ENCODE measurements at regions not wholly inside any gene's neighbourhood (a gene's known extent, or its start where the extent isn't known, plus 50 kb on each side); places are given as distances from the start of the nearest gene placed in this dataset.

DNA sequence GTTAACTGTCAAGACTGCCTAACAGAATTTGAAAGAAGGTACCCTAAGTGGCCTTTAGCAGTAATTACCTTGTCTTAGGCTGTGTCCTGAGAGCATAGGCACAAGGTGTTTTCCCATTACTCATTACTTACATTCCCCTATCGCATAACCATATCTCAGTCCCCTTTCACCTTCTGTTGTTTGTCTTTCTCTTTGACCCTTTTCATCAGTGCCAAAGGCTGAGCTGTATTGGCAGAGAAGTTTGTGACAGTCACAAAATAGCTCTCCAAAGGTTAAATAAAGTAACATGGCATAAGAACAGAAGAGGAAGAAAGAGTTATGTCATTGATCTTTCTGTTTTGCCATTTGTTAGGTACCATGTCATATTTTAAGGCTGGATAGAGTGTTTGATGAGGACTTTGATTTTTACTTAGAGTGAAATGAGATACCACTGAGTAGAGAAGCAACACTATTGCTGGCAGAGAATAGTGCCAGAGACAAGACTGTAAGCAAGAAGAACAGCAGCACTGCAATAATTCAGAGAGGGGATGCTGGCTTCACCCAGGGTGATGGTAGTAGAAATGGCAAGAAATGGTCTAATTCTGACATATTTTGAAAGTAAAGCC lies 497.8 kb downstream of the TTLL7 start:
- no peak for ATAC-seq
- Histone ChIP-seq H3K9me3 (no peaks in the 10 kb centered on the region), H3K4me3 (no peak overlapping the region), H3K27ac (no peak overlapping the region), H3K4me1 (peaks cover 0 to 18% of the 10 kb centered on the region in 2 donors), H3K36me3 (no peaks in the 10 kb centered on the region), H3K27me3 (no peaks in the 10 kb centered on the region)
- TF ChIP-seq, protein P1, sequence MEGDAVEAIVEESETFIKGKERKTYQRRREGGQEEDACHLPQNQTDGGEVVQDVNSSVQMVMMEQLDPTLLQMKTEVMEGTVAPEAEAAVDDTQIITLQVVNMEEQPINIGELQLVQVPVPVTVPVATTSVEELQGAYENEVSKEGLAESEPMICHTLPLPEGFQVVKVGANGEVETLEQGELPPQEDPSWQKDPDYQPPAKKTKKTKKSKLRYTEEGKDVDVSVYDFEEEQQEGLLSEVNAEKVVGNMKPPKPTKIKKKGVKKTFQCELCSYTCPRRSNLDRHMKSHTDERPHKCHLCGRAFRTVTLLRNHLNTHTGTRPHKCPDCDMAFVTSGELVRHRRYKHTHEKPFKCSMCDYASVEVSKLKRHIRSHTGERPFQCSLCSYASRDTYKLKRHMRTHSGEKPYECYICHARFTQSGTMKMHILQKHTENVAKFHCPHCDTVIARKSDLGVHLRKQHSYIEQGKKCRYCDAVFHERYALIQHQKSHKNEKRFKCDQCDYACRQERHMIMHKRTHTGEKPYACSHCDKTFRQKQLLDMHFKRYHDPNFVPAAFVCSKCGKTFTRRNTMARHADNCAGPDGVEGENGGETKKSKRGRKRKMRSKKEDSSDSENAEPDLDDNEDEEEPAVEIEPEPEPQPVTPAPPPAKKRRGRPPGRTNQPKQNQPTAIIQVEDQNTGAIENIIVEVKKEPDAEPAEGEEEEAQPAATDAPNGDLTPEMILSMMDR (IDR thresholded peaks at IDR 0.05 in 4 of 5, conservative IDR thresholded peaks at IDR 0.05 in 1 of 5): no peak
- TF ChIP-seq POLR2A (IDR thresholded peaks at IDR 0.05): no peak
- in situ Hi-C loops (cut with MboI; ENCODE audit: low sequenced_read_pairs in 4 of 4) (no loop called here), intact Hi-C loops (cut with DNase I; ENCODE audit: low total_unique reads) (no loop called here)
- DNase-seq: no peak

DNA sequence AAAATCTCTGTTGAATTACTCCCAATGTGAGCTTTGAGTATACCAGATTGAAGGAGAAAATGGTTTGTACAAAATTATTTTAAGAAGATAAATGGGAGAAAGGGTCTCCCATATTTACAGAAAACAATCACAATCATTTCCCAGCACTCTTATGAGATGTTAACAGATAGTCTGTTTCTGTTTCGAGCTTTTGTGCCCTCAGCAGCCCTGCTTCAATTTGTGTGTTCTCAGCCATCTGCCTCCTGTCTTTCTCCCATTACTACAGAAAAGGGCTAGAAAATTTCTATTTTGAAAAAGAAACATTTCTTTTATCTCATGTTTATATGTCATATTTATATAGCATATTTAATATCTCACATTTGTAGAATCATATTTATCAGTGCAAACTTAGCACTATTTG lies 498.4 kb downstream of the TTLL7 start:
- no peaks in the 10 kb centered on the region for H3K27me3 ChIP-seq
- in situ Hi-C loops (cut with MboI; ENCODE audit: low sequenced_read_pairs in 4 of 4) (no loop called here), intact Hi-C loops (cut with DNase I; ENCODE audit: low total_unique reads) (no loop called here)
- DNase-seq (no peak), ATAC-seq (no peak)
- peaks cover 0 to 18% of the 10 kb centered on the region in 2 donors for H3K4me1 ChIP-seq
- H3K36me3 ChIP-seq: no peaks in the 10 kb centered on the region
- H3K9me3 ChIP-seq: no peaks in the 10 kb centered on the region
- TF ChIP-seq, protein P1 (IDR thresholded peaks at IDR 0.05 in 4 of 5, conservative IDR thresholded peaks at IDR 0.05 in 1 of 5): no peak
- no peak for TF ChIP-seq POLR2A (IDR thresholded peaks at IDR 0.05)
- no peak overlapping the region for H3K27ac ChIP-seq
- no peak overlapping the region for H3K4me3 ChIP-seq

DNA sequence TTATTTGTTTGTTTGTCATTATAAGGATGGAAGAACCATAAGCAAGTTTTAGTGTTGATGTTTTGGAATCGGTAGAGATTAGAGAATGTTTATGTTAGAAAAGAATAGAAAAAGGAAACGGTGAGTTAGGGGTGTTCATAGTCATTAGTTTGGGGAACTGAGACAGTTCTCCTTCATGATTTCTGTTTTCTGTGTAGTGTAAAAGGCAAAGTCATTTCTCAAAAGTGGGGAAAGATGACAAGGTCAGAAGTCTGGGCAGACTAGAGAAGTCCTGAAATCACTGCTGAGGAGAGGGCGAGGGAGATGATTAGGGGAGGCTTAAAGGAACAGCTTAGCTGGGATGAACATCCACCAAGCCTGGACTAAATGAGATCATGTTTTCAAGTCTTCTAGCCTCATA lies 498.9 kb downstream of the TTLL7 start:
- H3K27me3 ChIP-seq: no peaks in the 10 kb centered on the region
- no peaks in the 10 kb centered on the region for H3K36me3 ChIP-seq
- H3K27ac ChIP-seq: no peak overlapping the region
- no peaks in the 10 kb centered on the region for H3K9me3 ChIP-seq
- H3K4me1 ChIP-seq: peaks cover 0 to 18% of the 10 kb centered on the region in 2 donors
- no peak overlapping the region for H3K4me3 ChIP-seq
- in situ Hi-C loops (cut with MboI; ENCODE audit: low sequenced_read_pairs in 4 of 4) (no loop called here), intact Hi-C loops (cut with DNase I; ENCODE audit: low total_unique reads) (no loop called here)
- no peak for TF ChIP-seq POLR2A (IDR thresholded peaks at IDR 0.05)
- TF ChIP-seq, protein P1 (IDR thresholded peaks at IDR 0.05 in 4 of 5, conservative IDR thresholded peaks at IDR 0.05 in 1 of 5): no peak
- DNase-seq (no peak), ATAC-seq (no peak)

DNA sequence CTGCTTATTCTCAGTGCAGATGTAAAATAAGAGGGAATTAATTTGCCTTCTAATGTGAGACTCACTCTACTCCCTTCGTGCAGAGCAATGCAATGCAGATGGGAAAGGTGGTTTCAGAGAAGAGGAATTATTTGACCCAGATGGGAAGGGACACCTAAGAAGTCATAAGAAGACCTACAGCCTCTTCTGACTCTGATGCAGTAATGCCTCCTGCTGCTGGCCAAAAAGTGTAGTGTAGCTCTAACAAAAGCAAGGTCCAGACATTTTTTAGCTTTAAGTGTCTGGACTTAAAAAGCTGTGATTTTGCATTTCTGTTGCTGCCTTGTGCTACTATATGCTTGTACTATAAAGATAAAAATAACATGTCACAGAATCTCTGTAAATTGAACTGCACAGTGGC lies 501.4 kb downstream of the TTLL7 start:
- in situ Hi-C loops (cut with MboI; ENCODE audit: low sequenced_read_pairs in 4 of 4): no loop called here
- ATAC-seq (no peak), DNase-seq (no peak)
- no peaks in the 10 kb centered on the region for H3K27me3 ChIP-seq
- H3K9me3 ChIP-seq: no peaks in the 10 kb centered on the region
- no peak for TF ChIP-seq POLR2A (IDR thresholded peaks at IDR 0.05)
- TF ChIP-seq, protein P1 (IDR thresholded peaks at IDR 0.05 in 4 of 5, conservative IDR thresholded peaks at IDR 0.05 in 1 of 5): no peak
- intact Hi-C loops (cut with DNase I; ENCODE audit: low total_unique reads): no loop called here
- no peak overlapping the region for H3K27ac ChIP-seq
- H3K4me3 ChIP-seq: no peak overlapping the region
- peaks cover 0 to 14% of the 10 kb centered on the region in 2 donors for H3K4me1 ChIP-seq
- no peaks in the 10 kb centered on the region for H3K36me3 ChIP-seq

DNA sequence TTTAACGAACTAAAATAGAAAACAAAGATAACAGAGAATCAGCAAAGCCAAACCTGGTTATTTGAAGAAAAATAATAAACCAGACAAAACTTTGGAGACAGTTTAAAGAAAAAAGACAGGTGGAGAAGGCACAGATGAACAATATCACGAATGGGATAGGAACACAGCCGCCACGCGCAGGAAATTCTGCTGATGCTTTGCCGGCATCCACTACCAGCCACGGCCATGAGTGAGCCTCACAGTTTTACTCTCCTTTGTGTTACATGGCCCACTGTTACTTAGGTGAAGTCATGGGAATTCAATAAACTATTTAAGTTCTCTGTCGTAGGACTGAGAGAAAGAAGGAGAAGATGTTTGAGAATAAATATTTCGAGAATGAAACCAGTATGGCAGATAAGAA lies 503.4 kb downstream of the TTLL7 start:
- Histone ChIP-seq H3K27me3 (no peaks in the 10 kb centered on the region), H3K4me1 (no peaks in the 10 kb centered on the region), H3K36me3 (no peaks in the 10 kb centered on the region), H3K27ac (no peak overlapping the region), H3K9me3 (no peaks in the 10 kb centered on the region), H3K4me3 (no peak overlapping the region)
- no peak for TF ChIP-seq POLR2A (IDR thresholded peaks at IDR 0.05)
- TF ChIP-seq, protein P1 (IDR thresholded peaks at IDR 0.05 in 4 of 5, conservative IDR thresholded peaks at IDR 0.05 in 1 of 5): no peak
- in situ Hi-C loops (cut with MboI; ENCODE audit: low sequenced_read_pairs in 4 of 4): no loop called here
- DNase-seq (no peak), ATAC-seq (no peak)
- intact Hi-C loops (cut with DNase I; ENCODE audit: low total_unique reads): no loop called here

All from gastrocnemius medialis (tissue), 4 donors.